ENCODE measurements at regions not wholly inside any gene's neighbourhood (a gene's known extent, or its start where the extent isn't known, plus 50 kb on each side); places are given as distances from the start of the nearest gene placed in this dataset.

DNA sequence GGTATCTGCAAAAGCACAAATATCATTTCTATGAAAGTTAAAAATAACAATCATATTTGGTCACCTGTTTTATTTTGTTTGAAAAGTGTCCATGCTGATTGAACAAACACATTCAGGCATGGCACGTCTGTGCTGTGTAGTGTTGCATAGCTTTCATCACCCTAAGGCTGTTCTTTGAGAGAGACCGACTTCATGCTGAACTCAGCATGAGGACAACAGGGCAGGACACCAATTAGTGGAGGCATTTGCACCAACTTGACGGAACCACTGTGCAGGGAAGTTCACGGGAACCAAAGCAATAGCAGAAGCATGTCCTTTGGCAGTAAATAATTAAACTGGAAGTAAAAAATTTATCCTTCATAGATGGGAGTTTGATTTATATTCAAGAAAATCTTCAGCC lies 158.4 kb upstream of the SLC7A11 start:
- TF ChIP-seq, protein P1, sequence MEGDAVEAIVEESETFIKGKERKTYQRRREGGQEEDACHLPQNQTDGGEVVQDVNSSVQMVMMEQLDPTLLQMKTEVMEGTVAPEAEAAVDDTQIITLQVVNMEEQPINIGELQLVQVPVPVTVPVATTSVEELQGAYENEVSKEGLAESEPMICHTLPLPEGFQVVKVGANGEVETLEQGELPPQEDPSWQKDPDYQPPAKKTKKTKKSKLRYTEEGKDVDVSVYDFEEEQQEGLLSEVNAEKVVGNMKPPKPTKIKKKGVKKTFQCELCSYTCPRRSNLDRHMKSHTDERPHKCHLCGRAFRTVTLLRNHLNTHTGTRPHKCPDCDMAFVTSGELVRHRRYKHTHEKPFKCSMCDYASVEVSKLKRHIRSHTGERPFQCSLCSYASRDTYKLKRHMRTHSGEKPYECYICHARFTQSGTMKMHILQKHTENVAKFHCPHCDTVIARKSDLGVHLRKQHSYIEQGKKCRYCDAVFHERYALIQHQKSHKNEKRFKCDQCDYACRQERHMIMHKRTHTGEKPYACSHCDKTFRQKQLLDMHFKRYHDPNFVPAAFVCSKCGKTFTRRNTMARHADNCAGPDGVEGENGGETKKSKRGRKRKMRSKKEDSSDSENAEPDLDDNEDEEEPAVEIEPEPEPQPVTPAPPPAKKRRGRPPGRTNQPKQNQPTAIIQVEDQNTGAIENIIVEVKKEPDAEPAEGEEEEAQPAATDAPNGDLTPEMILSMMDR (conservative IDR thresholded peaks at IDR 0.05; ENCODE audit: low read depth, low read length): no peak
- TF ChIP-seq EZH2phosphoT487 (IDR thresholded peaks at IDR 0.05; ENCODE audit: borderline replicate concordance, low read length): no peak
- no peak for TF ChIP-seq EZH2 (IDR thresholded peaks at IDR 0.05; ENCODE audit: low read length, unreplicated experiment)

Data from PC-3 (cell line).